Fibroblast of lung (primary cell): ENCODE measurements at regions not wholly inside any gene's neighbourhood (a gene's known extent, or its start where the extent isn't known, plus 50 kb on each side); places are given as distances from the start of the nearest gene placed in this dataset.

Source experiments
- DNase-seq, 2 donors: peaks; one replicate each; pipeline versions ENCODE4 v3.0.0 to v3.0.0-alpha.2; 2010; ENCODE audit warnings: low read depth in 2 of 2
- H2AFZ ChIP-seq: 2 replicates; pipeline ENCODE4 v1.5.1; 2012; ENCODE audit warnings: low read length, control low read depth, inconsistent platforms
- H3K27ac ChIP-seq: 2 replicates; pipeline ENCODE4 v1.5.1; 2011; ENCODE audit warnings: low read length, control low read depth; ENCODE audit not compliant: insufficient read depth
- H3K27me3 ChIP-seq: 2 replicates; pipeline ENCODE4 v1.5.1; 2011; ENCODE audit warnings: mild to moderate bottlenecking, low read length; ENCODE audit not compliant: control insufficient read depth, insufficient read depth
- H3K36me3 ChIP-seq: 2 replicates; pipeline ENCODE4 v1.5.1; 2011; ENCODE audit warnings: low read length; ENCODE audit not compliant: control insufficient read depth, insufficient read depth
- H3K4me1 ChIP-seq: 2 replicates; pipeline ENCODE4 v1.5.1; 2011; ENCODE audit warnings: low read length; ENCODE audit not compliant: control insufficient read depth, insufficient read depth; ENCODE audit errors: extremely low read depth
- H3K4me2 ChIP-seq: 2 replicates; pipeline ENCODE4 v1.5.1; 2011; ENCODE audit warnings: low read length, control low read depth; ENCODE audit not compliant: insufficient read depth; ENCODE audit errors: extremely low read depth
- H3K4me3 ChIP-seq, 4 experiments: fragments of 200-600 bp in 1 of 4; sonication (generic) in 1 of 4; replicated peaks in 1 of 4; 2 replicates each; pipeline ENCODE4 v1.5.1; 2011 to 2016; ENCODE audit warnings: low read length in 4 of 4, low read depth in 3 of 4, mild to moderate bottlenecking in 3 of 4, control low read depth in 2 of 4, inconsistent platforms in 1 of 4, mixed read lengths in 1 of 4; ENCODE audit not compliant: insufficient read depth in 1 of 4; ENCODE audit errors: control extremely low read depth in 1 of 4
- H3K79me2 ChIP-seq: 2 replicates; pipeline ENCODE4 v1.5.1; 2012; ENCODE audit warnings: mild to moderate bottlenecking, low read length, inconsistent platforms; ENCODE audit not compliant: control insufficient read depth, insufficient read depth
- H3K9ac ChIP-seq: 2 replicates; pipeline ENCODE4 v1.5.1; 2011; ENCODE audit warnings: mild to moderate bottlenecking, low read length, control low read depth; ENCODE audit not compliant: insufficient read depth
- H3K9me3 ChIP-seq: 2 replicates; pipeline ENCODE4 v1.5.1; 2012; ENCODE audit warnings: low read depth, low read length; ENCODE audit not compliant: control insufficient read depth, insufficient read depth
- H4K20me1 ChIP-seq: 2 replicates; pipeline ENCODE4 v1.5.1; 2011; ENCODE audit warnings: low read length; ENCODE audit not compliant: control insufficient read depth, insufficient read depth; ENCODE audit errors: extremely low read depth
- CTCF ChIP-seq, 2 donors: IDR thresholded peaks in 1 of 2; conservative IDR thresholded peaks in 1 of 2; 1 replicate in 1 of 2; 2 replicates in 1 of 2; pipeline ENCODE4 v1.5.1; 2011 to 2012; ENCODE audit warnings: low read length in 2 of 2, control low read depth in 1 of 2, inconsistent platforms in 1 of 2, low read depth in 1 of 2, mild to moderate bottlenecking in 1 of 2
- EZH2 ChIP-seq: IDR thresholded peaks from 2 replicates; pipeline ENCODE4 v1.5.1; 2012; ENCODE audit warnings: low read length, control low read depth, mild to moderate bottlenecking; ENCODE audit errors: missing control alignments

- no peak for TF ChIP-seq EZH2
- TF ChIP-seq CTCF (conservative IDR thresholded peaks at IDR 0.05 in 1 of 2, IDR thresholded peaks at IDR 0.05 in 1 of 2; ENCODE audit: low read depth in 1 of 2, low read length in 2 of 2): no peak
- Histone ChIP-seq H4K20me1 (no peaks in the 10 kb centered on the region), H3K4me2 (no peak overlapping the region), H3K27me3 (no peaks in the 10 kb centered on the region), H3K36me3 (no peaks in the 10 kb centered on the region), H3K79me2 (no peaks in the 10 kb centered on the region), H3K9me3 (no peaks in the 10 kb centered on the region), H2AFZ (no peak overlapping the region), H3K4me1 (no peaks in the 10 kb centered on the region), H3K9ac (no peak overlapping the region), H3K27ac (no peak overlapping the region), H3K4me3 (no peak overlapping the region)
- DNase-seq: peak in 1 of 2 donors; percentile 68
Measured at GRCh38 chr17:70407506-70407905, 238.2 kb downstream of the KCNJ2 start.

GRCh38 chr17:70408768-70409167, 239.4 kb downstream of the KCNJ2 start:
- H3K4me1 ChIP-seq: no peaks in the 10 kb centered on the region
- H3K36me3 ChIP-seq: no peaks in the 10 kb centered on the region
- no peaks in the 10 kb centered on the region for H3K79me2 ChIP-seq
- no peaks in the 10 kb centered on the region for H4K20me1 ChIP-seq
- no peaks in the 10 kb centered on the region for H3K27me3 ChIP-seq
- H3K9ac ChIP-seq: no peak overlapping the region
- H3K4me2 ChIP-seq: no peak overlapping the region
- H3K9me3 ChIP-seq: no peaks in the 10 kb centered on the region
- H3K4me3 ChIP-seq: no peak overlapping the region
- no peak overlapping the region for H3K27ac ChIP-seq
- DNase-seq: no peak
- no peak overlapping the region for H2AFZ ChIP-seq
- TF ChIP-seq EZH2 (no peak), CTCF (conservative IDR thresholded peaks at IDR 0.05 in 1 of 2, IDR thresholded peaks at IDR 0.05 in 1 of 2; ENCODE audit: low read depth in 1 of 2, low read length in 2 of 2) (no peak)

GRCh38 chr17:70414300-70414699, 245.0 kb downstream of the KCNJ2 start:
- no peak for DNase-seq
- Histone ChIP-seq H2AFZ (no peak overlapping the region), H3K4me3 (no peak overlapping the region), H3K4me1 (no peaks in the 10 kb centered on the region), H3K4me2 (no peak overlapping the region), H3K36me3 (no peaks in the 10 kb centered on the region), H3K27ac (no peak overlapping the region), H3K9me3 (no peaks in the 10 kb centered on the region), H4K20me1 (no peaks in the 10 kb centered on the region), H3K27me3 (no peaks in the 10 kb centered on the region), H3K9ac (no peak overlapping the region), H3K79me2 (no peaks in the 10 kb centered on the region)
- TF ChIP-seq EZH2 (no peak), CTCF (conservative IDR thresholded peaks at IDR 0.05 in 1 of 2, IDR thresholded peaks at IDR 0.05 in 1 of 2; ENCODE audit: low read depth in 1 of 2, low read length in 2 of 2) (no peak)
